ENCODE measurements at regions not wholly inside any gene's neighbourhood (a gene's known extent, or its start where the extent isn't known, plus 50 kb on each side); places are given as distances from the start of the nearest gene placed in this dataset.
"Not testable (repeated sequence)": the region's sequence is repeated elsewhere in the genome, so short reads cannot be mapped to it uniquely, and the experiment has no call there.

DNA sequence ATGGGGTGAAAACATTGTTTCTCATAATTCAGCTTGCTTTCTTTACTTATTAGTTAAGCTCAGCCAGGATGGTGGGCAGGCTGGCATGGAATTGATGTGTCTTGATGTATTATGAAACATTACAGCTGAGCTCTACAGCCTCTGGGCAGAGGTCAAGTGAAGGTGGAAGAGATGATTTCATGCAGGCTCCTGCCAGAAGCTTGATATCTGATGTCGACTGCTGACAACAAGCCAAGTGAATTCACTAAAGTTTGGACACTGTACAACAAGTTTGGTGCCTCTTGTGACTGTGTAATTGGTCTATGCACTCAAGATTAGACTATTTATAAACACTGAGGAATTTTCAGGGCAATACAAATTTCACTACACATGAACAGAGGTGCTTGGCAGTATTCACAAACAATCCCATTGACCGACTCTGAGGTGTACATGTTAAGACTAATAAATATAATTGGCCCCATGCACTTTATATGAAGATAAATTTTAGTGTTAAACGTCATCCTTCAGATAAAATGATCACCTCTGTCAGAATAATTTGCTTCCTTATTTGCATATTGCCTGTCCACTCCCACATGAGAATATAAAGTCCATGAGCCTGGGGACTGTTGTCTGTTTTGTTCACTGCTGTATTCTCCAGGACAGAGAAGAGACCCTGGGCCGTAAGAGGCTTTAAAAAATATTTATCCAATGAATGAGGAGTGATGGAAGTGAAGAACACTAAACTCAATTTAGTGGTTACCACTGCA, 612.2 kb downstream of the IQCM start:
- no peak for DNase-seq

DNA sequence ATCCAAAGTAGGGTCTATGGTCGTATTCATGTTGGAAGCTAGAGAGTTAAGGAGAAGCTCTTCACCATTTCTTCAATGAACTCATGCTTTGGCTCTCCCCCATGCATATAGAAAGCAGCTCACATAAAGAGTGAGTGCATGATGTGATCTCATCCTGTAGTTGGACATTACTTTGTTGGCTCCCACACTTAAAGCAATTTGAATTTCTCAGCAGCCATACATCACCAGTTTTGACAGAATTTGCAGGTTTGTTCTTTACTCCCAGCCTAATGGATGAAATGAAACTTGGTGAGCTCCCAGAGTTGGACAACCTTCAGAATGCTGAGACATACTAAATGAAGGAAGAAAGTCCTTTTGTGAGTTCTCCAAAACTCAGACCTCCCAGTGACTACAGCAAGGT, 613.5 kb downstream of the IQCM start:
- no peak for DNase-seq

DNA sequence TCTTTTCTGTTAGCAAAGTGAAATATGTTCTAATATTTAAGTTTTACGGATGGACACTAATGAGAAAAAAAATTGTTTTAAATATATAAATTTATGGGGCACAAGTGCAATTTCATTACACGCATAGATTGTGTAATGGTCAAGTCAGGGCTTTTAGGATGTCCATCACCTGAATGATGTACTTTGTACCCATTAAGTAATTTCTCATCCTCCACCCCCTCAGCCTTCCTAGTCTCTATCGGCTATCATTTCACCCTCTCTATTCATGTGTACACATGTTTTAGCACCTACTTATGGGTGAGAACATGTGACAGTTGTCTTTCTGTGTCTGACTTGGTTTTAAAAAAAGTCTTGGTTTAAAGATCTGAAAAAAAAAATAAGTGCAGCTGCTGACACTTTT, 616.0 kb downstream of the IQCM start:
- no peak for DNase-seq

DNA sequence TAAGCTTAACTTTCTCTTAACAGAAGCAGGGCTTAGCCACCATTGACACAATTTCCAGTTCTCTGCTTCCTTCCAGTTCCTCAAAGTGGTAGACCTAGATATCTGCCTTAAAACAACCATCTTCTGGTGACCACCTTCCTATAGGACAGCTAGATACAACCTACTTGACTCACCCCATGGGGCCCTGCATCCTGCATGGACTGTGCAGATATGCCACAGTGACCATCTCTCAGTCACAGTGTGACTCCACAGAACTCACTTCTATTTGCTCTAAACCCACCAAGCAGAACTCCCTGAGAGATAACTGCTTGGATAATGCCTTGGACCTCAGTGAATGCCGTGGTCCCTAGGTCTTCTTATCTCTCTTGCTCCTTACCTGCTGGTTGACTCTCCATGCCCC, 621.6 kb downstream of the IQCM start:
- DNase-seq = no peak

DNA sequence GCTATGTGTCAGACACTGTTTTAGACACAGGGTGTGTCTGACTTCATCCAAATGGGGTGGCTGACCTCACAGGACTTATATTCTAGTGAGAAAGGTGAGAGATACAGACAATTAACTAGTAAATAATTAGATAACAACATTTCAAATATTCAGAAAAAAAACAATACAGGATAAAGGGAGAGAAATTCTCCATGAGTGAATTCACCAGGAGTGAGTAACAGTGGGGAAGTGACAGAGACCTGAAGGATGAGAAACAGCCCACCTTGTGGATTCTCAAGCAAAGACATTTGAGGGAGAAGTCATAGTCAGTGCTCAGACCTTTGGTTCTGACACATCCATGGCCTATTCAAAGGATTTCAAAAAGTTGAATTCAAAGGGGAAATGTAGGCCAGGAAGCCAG, 627.9 kb downstream of the IQCM start:
- no peak for DNase-seq

DNA sequence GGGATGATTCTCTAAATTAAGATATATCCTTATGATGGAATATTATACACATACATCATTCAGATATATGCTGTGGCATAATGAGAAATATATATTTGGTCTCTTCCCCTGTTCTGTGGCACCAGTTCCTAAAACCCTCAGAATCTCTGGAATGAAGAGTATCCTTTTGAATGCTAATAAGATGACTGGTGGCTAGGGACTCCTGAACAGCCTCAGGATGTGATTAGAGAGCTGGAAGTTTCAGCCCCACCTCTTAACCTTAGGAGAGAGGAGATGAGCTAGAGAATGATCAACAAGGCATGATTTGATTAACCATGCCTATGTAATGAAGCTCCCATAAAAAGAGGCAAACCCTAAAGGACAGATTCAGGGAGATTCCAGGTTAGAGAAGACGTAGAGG, 632.0 kb downstream of the IQCM start:
- no peak for DNase-seq

DNA sequence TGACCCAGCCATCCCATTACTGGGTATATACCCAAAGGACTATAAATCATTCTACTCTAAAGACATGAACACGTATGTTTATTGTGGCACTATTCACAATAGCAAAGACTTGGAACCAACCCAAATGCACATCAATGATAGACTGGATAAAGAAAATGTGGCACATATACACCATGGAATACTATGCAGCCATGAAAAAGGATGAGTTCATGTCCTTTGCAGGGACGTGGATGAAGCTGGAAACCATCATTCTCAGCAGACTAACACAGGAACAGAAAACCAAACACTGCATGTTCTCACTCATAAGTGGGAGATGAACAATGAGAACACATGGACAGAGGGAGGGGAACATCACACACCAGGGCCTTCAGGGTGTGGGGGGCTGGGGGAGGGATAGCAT, 634.2 kb downstream of the IQCM start:
- not testable (repeated sequence) for DNase-seq

DNA sequence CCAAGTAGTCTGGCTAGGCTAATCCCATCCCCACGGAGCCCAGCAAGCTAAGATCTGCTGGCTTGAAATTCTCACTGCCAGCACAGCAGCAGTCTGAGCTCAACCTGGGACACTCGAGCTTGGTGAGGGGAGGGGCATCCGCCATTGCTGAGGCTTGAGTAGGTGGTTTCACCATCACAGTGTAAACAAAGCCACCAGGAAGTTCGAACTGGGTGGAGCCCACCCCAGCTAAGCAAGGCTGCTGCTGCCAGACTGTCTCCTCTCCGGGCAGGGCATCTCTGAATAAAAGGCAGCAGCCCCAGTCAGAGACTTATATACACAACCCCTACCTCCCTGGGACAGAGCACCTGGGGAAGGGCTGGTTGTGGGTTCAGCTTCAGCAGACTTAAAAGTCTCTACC, 639.6 kb downstream of the IQCM start:
- no peak for DNase-seq

DNA sequence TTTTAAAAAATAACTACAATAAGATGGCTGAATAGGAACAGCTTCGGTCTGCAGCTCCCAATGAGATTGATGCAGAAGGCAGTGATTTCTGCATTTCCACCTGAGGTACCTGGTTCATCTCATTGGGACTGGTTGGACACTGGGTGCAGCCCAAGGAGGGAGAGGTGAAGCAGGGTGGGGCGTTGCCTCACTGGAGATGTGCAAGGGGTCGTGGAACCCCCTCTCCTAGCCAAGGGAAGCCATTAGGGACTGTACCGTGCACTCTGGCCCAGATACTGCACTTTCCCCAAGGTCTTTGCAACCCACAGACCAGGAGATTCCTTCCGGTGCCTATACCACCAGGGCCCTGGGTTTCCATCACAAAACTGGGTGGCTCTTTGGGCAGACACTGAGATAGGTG, 640.1 kb downstream of the IQCM start:
- no peak for DNase-seq

DNA sequence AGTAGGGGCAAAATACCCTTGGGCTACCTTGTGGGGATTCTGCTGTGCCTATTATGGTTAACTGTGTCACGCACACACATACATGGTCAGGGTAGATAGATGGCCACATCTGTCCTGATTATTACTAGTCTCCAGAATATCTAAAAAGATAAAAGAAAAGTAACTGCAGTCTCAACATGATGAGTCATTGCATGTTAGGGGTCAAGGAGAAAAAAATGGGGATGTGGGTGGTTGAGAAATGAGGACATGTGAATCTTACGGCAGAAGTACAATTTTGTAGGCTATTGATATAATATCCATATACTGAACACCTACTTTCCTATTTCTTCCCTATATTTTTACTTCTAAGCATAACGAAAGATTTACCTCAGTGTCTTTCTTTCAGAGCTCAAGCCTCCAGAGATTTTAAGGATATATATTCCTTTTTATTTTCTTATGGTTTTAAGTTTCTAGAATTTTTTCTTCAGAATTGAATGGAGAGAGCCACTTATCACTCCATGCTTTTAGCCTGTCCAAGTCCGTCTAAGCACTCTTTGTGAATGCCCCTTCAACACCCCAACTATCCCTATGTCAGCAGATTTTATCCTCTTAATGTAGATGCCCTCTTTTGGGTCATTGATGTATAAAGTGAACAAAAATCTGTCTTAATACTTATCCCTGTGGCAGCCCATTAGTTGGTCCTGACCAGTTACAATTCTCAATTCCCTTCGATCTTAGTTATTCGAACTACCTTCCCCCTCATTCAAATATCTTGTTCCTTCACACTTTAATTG, 642.2 kb downstream of the IQCM start:
- no peak for DNase-seq

DNA sequence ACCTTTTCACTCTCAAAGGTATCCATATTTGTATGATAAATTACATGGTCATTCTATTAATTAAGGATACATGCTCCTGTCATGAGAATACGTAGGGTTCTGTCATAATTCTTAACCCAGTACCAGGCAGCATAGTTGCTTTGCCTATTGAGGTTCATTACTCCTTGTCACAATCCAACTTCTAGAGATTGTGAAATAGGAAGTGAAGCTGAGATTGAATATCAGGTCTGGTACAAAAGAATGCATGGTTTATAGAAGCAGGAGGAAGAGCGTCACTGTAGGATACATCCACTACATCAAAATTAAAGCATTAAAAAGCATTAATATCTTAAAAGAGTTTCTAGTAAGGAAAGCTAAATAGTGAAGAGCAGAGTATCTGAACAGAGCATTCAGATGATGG, 647.0 kb downstream of the IQCM start:
- DNase-seq = no peak

DNA sequence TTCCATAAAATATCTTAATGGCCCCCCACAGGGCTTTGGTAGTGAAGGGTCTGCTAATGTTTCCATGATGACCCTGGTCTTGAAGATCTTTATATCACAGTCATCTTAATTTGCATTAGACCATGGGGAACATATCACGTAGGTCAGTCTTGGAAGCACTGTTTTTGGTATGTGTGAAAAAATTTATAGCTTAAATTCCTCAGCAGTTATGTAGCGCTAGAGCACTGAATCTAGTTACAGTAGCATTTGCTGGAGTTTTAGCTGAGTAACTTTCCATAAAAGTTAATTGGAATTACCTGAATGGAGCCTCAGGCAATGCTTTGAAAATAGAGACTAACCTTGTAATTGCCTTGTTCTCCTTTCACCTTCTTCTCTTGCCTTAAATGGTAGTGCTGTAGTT, 648.8 kb downstream of the IQCM start:
- DNase-seq = no peak

DNA sequence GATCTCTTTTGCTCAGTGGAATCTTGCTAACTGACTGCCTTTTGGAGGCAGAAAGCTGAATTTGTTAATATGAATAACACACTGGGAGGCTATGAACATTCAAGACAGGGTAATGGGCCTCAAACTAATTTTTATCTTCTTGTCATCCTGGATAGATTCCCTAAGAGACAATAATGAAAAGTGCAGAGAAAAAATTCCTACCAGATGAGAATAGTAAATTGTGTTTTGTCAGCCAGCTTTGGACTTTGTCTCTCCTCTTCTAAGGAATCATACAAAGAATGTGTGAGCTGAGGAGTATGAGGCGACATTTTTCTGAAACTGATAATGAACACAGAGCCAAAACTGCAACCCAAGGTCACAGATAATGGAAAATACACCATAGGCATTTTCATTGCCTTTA, 649.3 kb downstream of the IQCM start:
- no peak for DNase-seq

DNA sequence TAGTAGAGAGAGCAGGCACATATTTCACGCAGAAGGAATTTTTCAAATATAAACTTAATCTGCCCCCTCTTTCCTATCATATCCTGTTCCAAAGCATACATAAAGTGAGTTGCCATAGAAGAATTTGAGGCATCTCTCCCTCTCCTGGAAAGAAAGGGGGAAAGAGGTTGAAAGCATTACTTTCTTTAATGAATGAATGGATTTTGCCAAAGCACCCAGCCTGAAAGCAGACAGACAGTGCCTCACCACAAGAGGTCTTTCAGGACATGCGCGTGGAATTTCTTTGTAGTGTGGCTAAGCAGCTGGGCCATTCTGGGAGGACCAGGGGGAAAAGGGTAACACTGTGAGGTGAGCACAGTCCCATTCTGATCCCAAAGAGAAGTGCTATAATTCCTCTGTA, 651.4 kb downstream of the IQCM start:
- DNase-seq = no peak

DNA sequence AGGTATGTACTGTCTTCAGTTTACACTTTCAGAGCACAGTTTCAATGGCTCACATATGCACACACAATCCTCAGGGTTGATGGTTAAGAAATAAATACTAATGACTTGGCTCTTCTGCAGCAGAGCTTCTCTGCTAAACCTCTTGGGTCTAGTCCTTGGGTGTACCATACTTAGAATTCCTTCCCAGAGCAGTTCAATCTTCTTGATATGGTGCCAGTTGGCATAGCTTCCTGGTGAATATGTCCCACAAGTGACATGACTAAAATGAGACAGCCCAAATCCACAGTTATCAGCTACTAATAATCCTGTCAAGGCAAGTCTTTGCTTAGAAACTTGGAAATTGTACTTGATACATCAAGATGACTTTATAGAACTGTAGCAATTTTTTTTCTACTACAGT, 654.4 kb downstream of the IQCM start:
- DNase-seq = no peak

DNA sequence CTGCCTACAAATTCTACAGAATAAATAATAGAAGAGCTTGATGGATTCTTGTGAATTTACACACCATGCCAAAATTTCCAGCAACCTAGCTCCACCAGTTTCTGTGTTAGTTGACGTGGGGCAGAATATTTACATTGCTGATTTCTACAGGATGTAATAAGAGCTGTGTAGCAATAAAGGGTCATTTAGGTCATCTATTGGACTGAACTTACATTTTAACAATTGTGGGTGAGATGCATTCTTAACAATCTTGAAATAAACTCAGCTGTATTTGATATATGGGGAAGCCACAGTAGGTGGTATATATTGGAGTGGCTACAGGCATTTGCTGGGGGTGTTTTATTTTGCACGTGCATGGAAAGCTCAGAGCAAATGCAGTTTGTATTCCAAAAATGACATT, 655.3 kb downstream of the IQCM start:
- no peak for DNase-seq

DNA sequence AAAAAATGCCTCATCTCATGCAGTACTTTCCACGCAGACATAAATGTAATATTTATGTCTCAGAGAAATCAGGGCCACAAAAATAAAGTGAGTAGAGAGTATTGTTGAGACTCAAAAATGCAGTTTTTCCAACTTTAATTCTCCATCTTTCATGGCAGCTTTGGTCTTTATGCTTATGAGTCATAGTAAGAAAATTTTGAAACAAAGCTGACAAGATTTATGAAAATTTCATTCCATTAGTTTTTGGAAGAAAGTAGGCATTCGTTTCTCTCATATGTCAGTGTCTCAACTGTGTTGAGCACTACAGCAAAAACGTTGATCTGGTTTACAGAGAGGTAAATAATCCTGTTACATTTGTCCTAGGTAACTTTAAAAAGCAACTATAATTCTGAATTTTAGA, 656.8 kb downstream of the IQCM start:
- DNase-seq = no peak

DNA sequence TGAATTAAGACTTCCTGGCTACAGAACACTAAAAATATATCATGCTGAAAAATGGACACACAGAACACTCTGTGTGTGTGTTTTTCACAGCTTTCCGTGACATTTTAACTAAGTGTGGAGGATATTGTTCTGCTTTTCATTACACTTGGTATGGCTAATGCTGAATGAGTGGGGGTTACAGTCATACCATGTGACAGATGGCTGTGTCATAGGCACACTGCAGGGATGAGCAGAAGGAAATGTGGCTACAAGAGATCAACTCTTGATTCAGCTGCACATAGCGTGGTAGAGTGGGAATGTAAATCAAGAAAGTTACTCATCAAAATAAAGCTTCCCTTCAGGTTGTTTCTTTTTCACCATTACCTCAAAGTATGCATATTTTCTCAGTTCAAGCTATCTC, 669.8 kb downstream of the IQCM start:
- no peak for DNase-seq

DNA sequence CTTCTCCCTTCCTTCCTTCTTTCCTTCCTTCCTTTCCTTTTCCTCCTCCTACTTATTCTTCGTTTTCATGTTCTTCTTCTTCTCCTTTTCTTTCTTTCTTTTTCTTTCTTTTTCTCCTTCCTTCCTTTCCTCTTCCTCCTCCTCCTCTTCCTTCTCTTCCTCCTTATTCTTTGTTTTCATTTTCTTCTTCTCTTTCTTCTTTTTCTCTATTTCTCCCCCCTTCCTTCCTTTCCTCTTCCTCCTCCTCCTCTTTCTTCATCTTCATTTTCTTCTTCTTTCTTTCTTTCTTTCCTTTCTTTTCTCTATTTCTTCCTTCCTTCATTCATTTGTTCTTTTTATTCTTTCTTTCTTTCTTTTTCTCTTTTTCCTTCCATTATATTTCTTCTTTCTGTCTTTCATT, 671.6 kb downstream of the IQCM start:
- no peak for DNase-seq

DNA sequence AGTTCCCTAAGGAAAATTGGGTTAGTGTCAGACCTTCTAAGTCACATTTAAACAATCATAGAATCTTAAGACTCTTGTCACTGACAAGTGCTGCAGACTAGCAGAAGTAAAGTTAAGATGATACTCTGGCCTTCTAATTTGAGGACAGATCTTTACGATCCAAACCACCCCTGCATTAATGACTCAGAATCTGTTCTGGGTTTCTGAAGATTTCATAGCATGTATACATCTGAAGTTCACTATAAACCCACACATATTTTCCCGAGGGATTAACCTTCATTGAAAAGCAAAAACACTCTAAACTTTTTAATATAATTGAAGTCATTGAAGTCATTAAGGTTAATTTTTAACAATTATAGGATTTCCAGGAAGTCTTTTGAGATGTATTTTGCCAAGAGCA, 674.3 kb downstream of the IQCM start:
- DNase-seq = no peak

DNA sequence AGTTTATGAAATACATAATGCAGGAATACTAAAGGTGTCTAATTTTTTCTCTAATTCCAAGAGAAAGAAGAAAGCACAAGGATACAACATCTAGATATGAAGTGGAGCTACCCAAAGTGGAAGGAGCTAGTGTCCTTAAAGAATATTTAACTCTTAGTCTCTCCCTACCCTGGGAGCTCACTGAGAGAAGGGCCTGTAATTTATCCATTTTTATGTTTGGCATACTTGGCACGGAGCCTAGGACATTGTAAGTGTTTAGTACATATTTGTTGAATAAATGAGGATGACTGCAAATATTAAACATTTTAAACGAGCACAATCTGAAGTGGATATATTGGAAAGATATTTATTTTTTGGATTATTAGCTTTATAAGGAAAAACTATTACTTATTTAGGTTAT, 674.8 kb downstream of the IQCM start:
- no peak for DNase-seq

DNA sequence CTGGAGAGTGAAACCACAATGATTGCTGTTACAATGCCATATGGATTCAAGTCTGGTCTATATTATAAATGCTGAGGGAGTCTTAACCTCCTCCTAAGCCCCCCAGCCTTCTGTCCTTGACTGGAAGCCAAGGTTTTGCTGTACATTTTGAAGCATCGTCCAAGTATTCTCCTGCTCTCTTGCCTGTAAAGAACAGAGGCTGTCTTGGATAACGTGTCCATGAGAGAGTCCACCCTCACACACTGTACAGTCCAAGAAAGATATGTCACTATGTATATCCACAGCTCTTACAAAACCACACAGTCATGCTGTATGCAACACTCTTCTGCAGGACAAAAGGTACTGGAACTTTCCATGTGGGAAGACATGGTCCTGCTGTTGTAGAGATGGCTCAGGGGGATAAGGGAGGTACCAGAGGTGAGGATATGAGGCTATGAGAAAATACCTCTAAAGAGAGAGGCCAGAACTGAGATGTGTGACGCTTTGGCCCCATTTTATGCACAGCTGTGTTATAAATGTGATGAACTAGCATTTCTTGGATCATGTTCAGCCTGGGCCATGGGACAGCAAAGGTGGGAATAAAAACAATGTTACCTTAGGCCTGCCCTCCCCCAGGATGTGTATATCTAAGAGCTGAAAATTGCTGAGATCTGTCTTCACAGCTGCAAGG, 678.6 kb downstream of the IQCM start:
- DNase-seq = no peak

DNA sequence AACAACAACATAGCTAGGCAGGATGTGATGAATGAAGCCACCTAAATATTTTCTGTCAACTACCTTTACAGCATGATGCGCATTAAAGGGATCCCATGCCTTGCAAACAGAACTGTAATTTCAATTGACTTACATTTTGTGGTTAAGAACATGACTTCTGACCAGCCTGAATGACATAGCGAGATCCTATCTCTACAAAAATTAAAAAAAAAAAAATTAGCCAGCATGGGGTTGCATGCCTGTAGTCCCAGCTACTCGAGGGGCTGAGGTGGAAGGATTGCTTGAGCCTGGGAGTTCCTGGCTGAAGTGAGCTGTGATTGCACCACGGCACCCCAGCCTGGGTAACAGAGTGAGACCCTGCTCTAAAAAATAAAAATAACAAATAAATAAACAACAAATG, 680.6 kb downstream of the IQCM start:
- no peak for DNase-seq

DNA sequence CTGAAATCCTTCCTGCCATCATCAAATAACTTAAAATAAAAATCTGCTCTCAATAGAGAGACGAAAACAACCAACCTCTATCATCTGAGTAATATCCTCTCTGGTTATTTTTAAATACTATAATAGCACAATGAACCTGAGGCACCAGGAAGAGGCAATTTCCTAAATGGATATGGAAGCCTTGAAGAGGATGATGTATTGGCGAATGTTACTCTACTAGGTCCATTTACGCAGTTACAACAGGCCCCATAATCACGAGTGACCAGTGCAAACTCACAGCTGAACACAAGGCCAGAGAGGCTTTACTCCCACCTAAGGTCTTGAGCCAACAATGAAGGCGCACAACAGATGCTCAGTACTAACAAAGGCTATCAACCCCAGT, 678.8 kb upstream of the NR3C2 start:
- no peak for DNase-seq

All from CD4-positive, alpha-beta T cell treated with Interleukin-4 for 1 hour (primary cell).